ENCODE measurements at regions not wholly inside any gene's neighbourhood (a gene's known extent, or its start where the extent isn't known, plus 50 kb on each side); places are given as distances from the start of the nearest gene placed in this dataset.

DNA sequence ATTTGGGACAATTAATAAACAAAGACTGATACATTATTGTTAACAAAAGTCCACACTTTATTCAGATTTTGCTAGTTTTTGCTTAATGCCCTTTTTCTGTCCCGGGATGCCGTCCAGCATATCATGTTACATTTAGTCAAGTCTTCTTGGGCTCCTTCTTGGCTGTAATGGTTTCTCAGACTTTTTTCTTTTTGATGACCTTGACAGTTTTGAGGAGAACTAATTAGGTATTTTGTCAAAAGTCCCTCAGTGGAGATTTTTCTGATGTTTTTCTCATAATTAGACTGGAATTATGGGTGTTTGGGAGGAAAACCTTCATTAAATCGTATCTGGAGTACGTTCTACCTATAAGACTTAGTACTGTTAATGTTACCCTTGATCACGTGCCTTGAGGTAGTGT lies 177.2 kb downstream of the MCHR2 start:
- Histone ChIP-seq H3K4me3 (ENCODE audit: low read length) (no peak overlapping the region), H3K79me2 (ENCODE audit: low read length) (no peaks in the 10 kb centered on the region), H3K9me3 (ENCODE audit: insufficient read depth, low read length) (no peaks in the 10 kb centered on the region), H4K20me1 (ENCODE audit: insufficient read depth, low read length) (no peaks in the 10 kb centered on the region), H2AFZ (ENCODE audit: low read depth, low read length) (no peak overlapping the region), H3K36me3 (replicated peaks; ENCODE audit: low read depth, low read length) (no peaks in the 10 kb centered on the region), H3K4me2 (ENCODE audit: low read length) (no peak overlapping the region), H3K9ac (ENCODE audit: low read length) (no peak overlapping the region), H3K27me3 (ENCODE audit: low read depth, low read length) (no peaks in the 10 kb centered on the region), H3K27ac (ENCODE audit: low read length) (no peak overlapping the region), H3K4me1 (ENCODE audit: low read length) (no peaks in the 10 kb centered on the region)
- no peak for TF ChIP-seq EZH2phosphoT487 (IDR thresholded peaks at IDR 0.05; ENCODE audit: low read depth)
- TF ChIP-seq, protein P1, sequence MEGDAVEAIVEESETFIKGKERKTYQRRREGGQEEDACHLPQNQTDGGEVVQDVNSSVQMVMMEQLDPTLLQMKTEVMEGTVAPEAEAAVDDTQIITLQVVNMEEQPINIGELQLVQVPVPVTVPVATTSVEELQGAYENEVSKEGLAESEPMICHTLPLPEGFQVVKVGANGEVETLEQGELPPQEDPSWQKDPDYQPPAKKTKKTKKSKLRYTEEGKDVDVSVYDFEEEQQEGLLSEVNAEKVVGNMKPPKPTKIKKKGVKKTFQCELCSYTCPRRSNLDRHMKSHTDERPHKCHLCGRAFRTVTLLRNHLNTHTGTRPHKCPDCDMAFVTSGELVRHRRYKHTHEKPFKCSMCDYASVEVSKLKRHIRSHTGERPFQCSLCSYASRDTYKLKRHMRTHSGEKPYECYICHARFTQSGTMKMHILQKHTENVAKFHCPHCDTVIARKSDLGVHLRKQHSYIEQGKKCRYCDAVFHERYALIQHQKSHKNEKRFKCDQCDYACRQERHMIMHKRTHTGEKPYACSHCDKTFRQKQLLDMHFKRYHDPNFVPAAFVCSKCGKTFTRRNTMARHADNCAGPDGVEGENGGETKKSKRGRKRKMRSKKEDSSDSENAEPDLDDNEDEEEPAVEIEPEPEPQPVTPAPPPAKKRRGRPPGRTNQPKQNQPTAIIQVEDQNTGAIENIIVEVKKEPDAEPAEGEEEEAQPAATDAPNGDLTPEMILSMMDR (IDR thresholded peaks at IDR 0.05; ENCODE audit: low read depth, low read length) = no peak

DNA sequence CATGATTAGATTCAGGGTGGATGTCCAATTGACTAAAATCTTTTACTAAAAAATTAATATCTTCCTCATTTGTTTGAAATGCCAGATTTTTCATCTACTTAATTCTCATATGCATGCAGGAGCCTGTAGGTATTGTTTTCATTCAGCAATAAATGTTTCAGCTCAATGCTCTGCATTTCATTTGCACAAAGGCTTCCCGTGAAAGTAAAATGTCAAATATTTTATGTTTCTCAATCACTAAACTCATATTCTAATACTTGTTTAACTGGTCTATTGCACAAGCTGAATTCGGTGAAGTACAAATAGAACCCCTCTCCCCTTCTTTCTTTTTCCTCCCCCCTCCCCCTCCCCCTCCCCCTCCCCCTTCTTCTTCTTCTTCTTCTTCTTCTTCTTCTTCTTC lies 175.9 kb downstream of the MCHR2 start:
- Histone ChIP-seq H2AFZ (ENCODE audit: low read depth, low read length) (no peak overlapping the region), H3K27me3 (ENCODE audit: low read depth, low read length) (no peaks in the 10 kb centered on the region), H3K4me1 (ENCODE audit: low read length) (no peaks in the 10 kb centered on the region), H3K27ac (ENCODE audit: low read length) (no peak overlapping the region), H3K4me3 (ENCODE audit: low read length) (no peak overlapping the region), H3K79me2 (ENCODE audit: low read length) (no peaks in the 10 kb centered on the region), H3K9me3 (ENCODE audit: insufficient read depth, low read length) (no peaks in the 10 kb centered on the region), H3K36me3 (replicated peaks; ENCODE audit: low read depth, low read length) (no peaks in the 10 kb centered on the region), H3K4me2 (ENCODE audit: low read length) (no peak overlapping the region), H3K9ac (ENCODE audit: low read length) (no peak overlapping the region), H4K20me1 (ENCODE audit: insufficient read depth, low read length) (no peaks in the 10 kb centered on the region)
- TF ChIP-seq, protein P1 (IDR thresholded peaks at IDR 0.05; ENCODE audit: low read depth, low read length) = no peak
- TF ChIP-seq EZH2phosphoT487 (IDR thresholded peaks at IDR 0.05; ENCODE audit: low read depth) = no peak

DNA sequence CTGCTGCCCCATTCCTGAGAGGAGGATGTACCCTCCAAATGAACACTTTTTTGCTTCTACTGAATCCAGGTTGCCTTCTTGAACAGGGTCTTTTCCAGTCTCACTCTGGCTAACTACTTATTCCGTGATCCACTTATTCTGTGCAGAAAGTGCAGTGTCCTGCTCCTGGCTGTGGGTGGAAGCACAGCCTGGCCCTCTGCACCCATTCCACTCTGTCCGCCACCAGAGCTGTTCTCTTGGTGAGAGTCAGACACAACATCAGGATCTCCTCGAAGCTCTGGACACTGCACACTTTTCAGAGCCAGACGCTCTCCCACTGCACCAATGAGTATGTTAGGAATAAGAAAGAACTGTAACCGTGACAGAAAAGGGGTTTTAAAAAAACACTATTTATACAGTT lies 174.2 kb downstream of the MCHR2 start:
- no peak overlapping the region for H3K4me3 ChIP-seq (ENCODE audit: low read length)
- H3K4me1 ChIP-seq (ENCODE audit: low read length) = no peaks in the 10 kb centered on the region
- no peaks in the 10 kb centered on the region for H3K36me3 ChIP-seq (replicated peaks; ENCODE audit: low read depth, low read length)
- no peak overlapping the region for H3K4me2 ChIP-seq (ENCODE audit: low read length)
- no peak for TF ChIP-seq EZH2phosphoT487 (IDR thresholded peaks at IDR 0.05; ENCODE audit: low read depth)
- TF ChIP-seq, protein P1 (IDR thresholded peaks at IDR 0.05; ENCODE audit: low read depth, low read length) = no peak
- no peak overlapping the region for H3K27ac ChIP-seq (ENCODE audit: low read length)
- H3K79me2 ChIP-seq (ENCODE audit: low read length) = no peaks in the 10 kb centered on the region
- no peaks in the 10 kb centered on the region for H3K9me3 ChIP-seq (ENCODE audit: insufficient read depth, low read length)
- no peaks in the 10 kb centered on the region for H4K20me1 ChIP-seq (ENCODE audit: insufficient read depth, low read length)
- H3K9ac ChIP-seq (ENCODE audit: low read length) = no peak overlapping the region
- no peaks in the 10 kb centered on the region for H3K27me3 ChIP-seq (ENCODE audit: low read depth, low read length)
- H2AFZ ChIP-seq (ENCODE audit: low read depth, low read length) = no peak overlapping the region

DNA sequence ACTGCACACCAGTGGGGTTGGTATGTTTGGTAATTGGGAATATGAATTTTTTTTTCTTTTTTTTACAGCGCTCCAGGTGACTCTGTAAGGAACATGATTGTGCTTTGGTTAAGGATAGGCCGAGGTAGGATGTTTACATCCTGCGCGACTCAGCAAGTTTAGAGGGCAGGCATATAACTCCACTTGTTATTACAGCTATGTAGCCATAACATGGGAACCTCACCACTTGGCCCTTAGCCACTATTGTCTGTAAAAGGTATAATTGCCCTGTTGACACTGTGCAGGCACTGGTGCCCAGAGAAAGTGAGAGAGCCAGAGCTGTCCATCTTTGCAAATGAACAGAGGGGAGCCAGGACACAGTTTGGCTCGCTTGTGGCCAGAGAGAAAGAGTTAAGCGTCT lies 172.9 kb downstream of the MCHR2 start:
- TF ChIP-seq, protein P1 (IDR thresholded peaks at IDR 0.05; ENCODE audit: low read depth, low read length) = no peak
- no peak for TF ChIP-seq EZH2phosphoT487 (IDR thresholded peaks at IDR 0.05; ENCODE audit: low read depth)
- Histone ChIP-seq H3K27me3 (ENCODE audit: low read depth, low read length) (no peaks in the 10 kb centered on the region), H3K4me1 (ENCODE audit: low read length) (no peaks in the 10 kb centered on the region), H2AFZ (ENCODE audit: low read depth, low read length) (no peak overlapping the region), H3K4me2 (ENCODE audit: low read length) (no peak overlapping the region), H4K20me1 (ENCODE audit: insufficient read depth, low read length) (no peaks in the 10 kb centered on the region), H3K79me2 (ENCODE audit: low read length) (no peaks in the 10 kb centered on the region), H3K36me3 (replicated peaks; ENCODE audit: low read depth, low read length) (no peaks in the 10 kb centered on the region), H3K9me3 (ENCODE audit: insufficient read depth, low read length) (no peaks in the 10 kb centered on the region), H3K9ac (ENCODE audit: low read length) (no peak overlapping the region), H3K27ac (ENCODE audit: low read length) (no peak overlapping the region), H3K4me3 (ENCODE audit: low read length) (no peak overlapping the region)
